ENCODE measurements at regions not wholly inside any gene's neighbourhood (a gene's known extent, or its start where the extent isn't known, plus 50 kb on each side); places are given as distances from the start of the nearest gene placed in this dataset.

DNA sequence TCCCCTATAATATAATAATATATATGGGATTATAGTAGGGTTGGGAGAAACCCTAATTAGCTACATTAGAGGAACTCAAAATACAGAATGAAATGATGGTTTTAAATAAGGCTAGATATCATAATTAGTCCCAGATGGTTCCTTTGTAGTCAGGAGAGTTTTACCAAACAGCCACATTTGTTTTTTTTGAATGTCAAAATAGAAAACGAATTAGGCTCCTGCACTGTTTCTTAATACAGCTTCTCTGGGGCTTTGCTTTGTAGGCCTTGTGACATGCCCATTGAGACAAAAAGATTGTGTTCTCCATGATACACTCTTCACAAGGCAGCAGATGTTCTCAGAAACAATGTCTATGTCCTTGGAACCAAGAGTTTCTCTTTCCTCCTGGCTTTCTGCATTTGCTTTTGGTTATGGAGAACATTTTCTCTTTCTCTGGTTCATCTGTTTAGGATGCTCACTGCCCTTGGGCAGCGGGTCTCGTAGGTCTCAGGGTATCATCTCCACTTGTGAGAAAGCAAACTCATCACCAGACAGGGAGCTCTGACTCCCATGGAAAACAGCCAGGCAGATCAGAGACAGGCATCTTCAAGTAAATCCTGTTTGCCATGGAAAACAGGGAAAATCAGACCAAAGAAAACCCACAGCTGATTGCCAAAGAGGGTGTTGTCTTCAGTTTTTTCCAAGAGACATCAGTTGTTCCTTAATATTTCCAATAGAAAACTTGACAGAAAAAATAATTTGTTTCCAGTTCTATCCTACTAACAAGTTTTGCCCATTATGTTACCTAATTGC lies 54.1 kb upstream of the RPS23 start:
- no peak overlapping the region for H3K4ac ChIP-seq (ENCODE audit: low read depth, low read length)
- no peak overlapping the region for H2AK5ac ChIP-seq (ENCODE audit: low read length)
- no peak overlapping the region for H4K8ac ChIP-seq (ENCODE audit: low read depth, low read length)
- H2BK12ac ChIP-seq (ENCODE audit: low read length) = no peak overlapping the region
- H3K4me2 ChIP-seq (ENCODE audit: low read length) = no peak overlapping the region
- WGBS (ENCODE audit: extremely low coverage, insufficient coverage, insufficient read length) = no CpG with 5 or more reads among the region's 3 CpGs
- no peaks in the 10 kb centered on the region for H3K27me3 ChIP-seq (ENCODE audit: insufficient read depth, low read length)
- peaks cover 4 to 14% of the 10 kb centered on the region in 2 experiments for H3K4me1 ChIP-seq (ENCODE audit: control insufficient read depth in 1 of 2, insufficient read depth in 2 of 2, low read length in 2 of 2)
- H2BK120ac ChIP-seq (ENCODE audit: insufficient read depth, low read length, poor library complexity) = no peak overlapping the region
- H2BK5ac ChIP-seq (ENCODE audit: low read depth, low read length, poor library complexity) = no peak overlapping the region
- H3K18ac ChIP-seq (ENCODE audit: low read length) = no peak overlapping the region
- H3K79me2 ChIP-seq (ENCODE audit: control insufficient read depth, insufficient read depth, low read length, poor library complexity) = no peaks in the 10 kb centered on the region
- H3K14ac ChIP-seq (ENCODE audit: low read length) = no peak overlapping the region
- DNase-seq = no peak
- H3K9ac ChIP-seq (ENCODE audit: low read length) = no peak overlapping the region
- no peak overlapping the region for H4K91ac ChIP-seq (ENCODE audit: low read depth, low read length)
- H3K23ac ChIP-seq (ENCODE audit: low read length) = no peak overlapping the region
- H2AFZ ChIP-seq (ENCODE audit: insufficient read depth, low read length, poor library complexity) = no peak overlapping the region
- H3K4me3 ChIP-seq (ENCODE audit: low read depth, low read length) = no peak overlapping the region
- peaks cover 2% of the 10 kb centered on the region for H3K9me3 ChIP-seq (ENCODE audit: insufficient read depth, low read depth, low read length)
- peaks cover 8% of the 10 kb centered on the region for H3K79me1 ChIP-seq (ENCODE audit: low read length)
- H3K36me3 ChIP-seq (ENCODE audit: control insufficient read depth in 1 of 2, insufficient read depth in 2 of 2, low read length in 2 of 2) = no peaks in the 10 kb centered on the region
- no peak overlapping the region for H4K12ac ChIP-seq (ENCODE audit: low read depth, low read length)
- H3K27ac ChIP-seq (ENCODE audit: low read depth, low read length) = no peak overlapping the region

GRCh38 chr5:82331557-82331956 lies 53.4 kb upstream of the RPS23 start:
- no peak for DNase-seq
- H3K79me1 ChIP-seq (ENCODE audit: low read length) = peaks cover 8% of the 10 kb centered on the region
- H3K4me2 ChIP-seq (ENCODE audit: low read length) = no peak overlapping the region

DNA sequence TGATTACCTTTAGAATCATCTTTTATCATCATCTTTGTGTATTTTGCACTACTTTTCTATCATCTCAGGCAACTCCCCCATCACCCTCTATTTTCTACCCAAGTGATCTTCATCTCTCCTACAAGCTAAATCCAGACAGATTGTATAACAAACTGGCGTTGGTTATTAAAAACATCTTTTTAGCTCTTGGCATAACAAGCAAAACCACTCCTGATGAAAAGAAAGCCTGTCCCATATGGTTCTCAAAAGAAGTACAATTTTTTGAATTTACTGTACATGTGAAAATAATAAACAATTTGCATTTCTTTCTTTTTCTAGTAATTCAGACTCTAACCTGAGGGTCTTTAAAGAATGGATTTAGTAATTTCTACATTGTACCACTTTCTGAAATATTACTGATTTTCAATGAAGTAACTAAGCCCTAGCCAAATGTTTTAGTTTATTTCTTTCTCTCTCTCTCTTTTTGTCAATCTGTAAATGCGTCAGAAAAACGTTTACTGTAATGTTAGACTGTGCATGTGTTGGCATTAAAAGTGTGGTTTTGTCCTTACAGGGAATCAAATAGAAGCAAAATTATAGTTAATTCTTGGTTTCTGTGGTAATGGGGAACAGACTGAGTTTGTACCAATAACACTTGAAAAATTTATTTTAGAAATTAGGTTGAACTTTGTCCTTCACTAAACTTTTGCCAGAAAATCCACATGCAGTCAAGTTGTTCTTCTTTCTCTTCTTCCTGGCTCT lies 52.5 kb upstream of the RPS23 start:
- Histone ChIP-seq H3K23ac (ENCODE audit: low read length) (no peak overlapping the region), H3K18ac (ENCODE audit: low read length) (no peak overlapping the region), H3K4me3 (ENCODE audit: low read depth, low read length) (no peak overlapping the region), H3K36me3 (ENCODE audit: control insufficient read depth in 1 of 2, insufficient read depth in 2 of 2, low read length in 2 of 2) (no peaks in the 10 kb centered on the region), H4K8ac (ENCODE audit: low read depth, low read length) (no peak overlapping the region), H2BK120ac (ENCODE audit: insufficient read depth, low read length, poor library complexity) (no peak overlapping the region), H3K14ac (ENCODE audit: low read length) (no peak overlapping the region), H3K27me3 (ENCODE audit: insufficient read depth, low read length) (no peaks in the 10 kb centered on the region), H3K9ac (ENCODE audit: low read length) (no peak overlapping the region), H3K79me1 (ENCODE audit: low read length) (peaks cover 6% of the 10 kb centered on the region), H2BK12ac (ENCODE audit: low read length) (no peak overlapping the region), H2AFZ (ENCODE audit: insufficient read depth, low read length, poor library complexity) (no peak overlapping the region), H3K4me1 (ENCODE audit: control insufficient read depth in 1 of 2, insufficient read depth in 2 of 2, low read length in 2 of 2) (peaks cover 4 to 12% of the 10 kb centered on the region in 2 experiments), H2BK5ac (ENCODE audit: low read depth, low read length, poor library complexity) (no peak overlapping the region), H3K4me2 (ENCODE audit: low read length) (no peak overlapping the region), H4K91ac (ENCODE audit: low read depth, low read length) (no peak overlapping the region), H3K9me3 (ENCODE audit: insufficient read depth, low read depth, low read length) (peaks cover 2% of the 10 kb centered on the region), H3K4ac (ENCODE audit: low read depth, low read length) (no peak overlapping the region), H3K79me2 (ENCODE audit: control insufficient read depth, insufficient read depth, low read length, poor library complexity) (no peaks in the 10 kb centered on the region), H2AK5ac (ENCODE audit: low read length) (no peak overlapping the region), H4K12ac (ENCODE audit: low read depth, low read length) (no peak overlapping the region), H3K27ac (ENCODE audit: low read depth, low read length) (no peak overlapping the region)
- WGBS (ENCODE audit: extremely low coverage, insufficient coverage, insufficient read length) = no CpG with 5 or more reads among the region's 3 CpGs
- DNase-seq = no peak

More at GRCh38 chr5:82331557-82331956, 53.4 kb upstream of the RPS23 start:
- no peaks in the 10 kb centered on the region for H3K36me3 ChIP-seq (ENCODE audit: control insufficient read depth in 1 of 2, insufficient read depth in 2 of 2, low read length in 2 of 2)
- no peak overlapping the region for H4K8ac ChIP-seq (ENCODE audit: low read depth, low read length)
- WGBS (ENCODE audit: extremely low coverage, insufficient coverage, insufficient read length) = no CpG with 5 or more reads among the region's 4 CpGs
- H3K18ac ChIP-seq (ENCODE audit: low read length) = no peak overlapping the region
- no peaks in the 10 kb centered on the region for H3K27me3 ChIP-seq (ENCODE audit: insufficient read depth, low read length)
- H2BK12ac ChIP-seq (ENCODE audit: low read length) = no peak overlapping the region
- H3K4me1 ChIP-seq (ENCODE audit: control insufficient read depth in 1 of 2, insufficient read depth in 2 of 2, low read length in 2 of 2) = peaks cover 4 to 14% of the 10 kb centered on the region in 2 experiments
- no peak overlapping the region for H3K4ac ChIP-seq (ENCODE audit: low read depth, low read length)
- H2AK5ac ChIP-seq (ENCODE audit: low read length) = no peak overlapping the region
- no peak overlapping the region for H4K12ac ChIP-seq (ENCODE audit: low read depth, low read length)
- H4K91ac ChIP-seq (ENCODE audit: low read depth, low read length) = no peak overlapping the region
- H3K14ac ChIP-seq (ENCODE audit: low read length) = no peak overlapping the region
- H2BK120ac ChIP-seq (ENCODE audit: insufficient read depth, low read length, poor library complexity) = no peak overlapping the region
- no peak overlapping the region for H3K9ac ChIP-seq (ENCODE audit: low read length)
- H3K23ac ChIP-seq (ENCODE audit: low read length) = no peak overlapping the region
- H3K27ac ChIP-seq (ENCODE audit: low read depth, low read length) = no peak overlapping the region
- H3K4me3 ChIP-seq (ENCODE audit: low read depth, low read length) = no peak overlapping the region
- H3K79me2 ChIP-seq (ENCODE audit: control insufficient read depth, insufficient read depth, low read length, poor library complexity) = no peaks in the 10 kb centered on the region
- H3K9me3 ChIP-seq (ENCODE audit: insufficient read depth, low read depth, low read length) = peaks cover 2% of the 10 kb centered on the region
- H2BK5ac ChIP-seq (ENCODE audit: low read depth, low read length, poor library complexity) = no peak overlapping the region
- no peak overlapping the region for H2AFZ ChIP-seq (ENCODE audit: insufficient read depth, low read length, poor library complexity)

DNA sequence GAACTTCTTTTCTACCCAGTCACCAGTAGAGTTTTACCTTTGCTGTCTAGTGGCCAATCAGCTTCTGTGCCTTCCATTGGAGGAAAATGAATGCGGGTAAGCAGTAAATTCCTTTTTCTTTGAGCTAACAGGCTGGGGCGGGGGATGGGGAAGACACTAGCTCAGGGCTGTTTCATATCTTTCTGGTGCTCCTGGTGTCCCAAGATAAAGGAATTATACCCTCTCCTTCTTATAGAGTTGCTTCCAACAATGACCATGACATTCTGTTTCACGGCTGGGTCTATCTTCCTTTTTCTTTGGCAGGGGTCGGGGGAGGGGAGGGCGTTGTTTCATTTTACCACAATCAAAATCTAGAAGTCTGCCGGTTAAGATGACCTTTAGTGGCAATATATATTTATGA lies 51.2 kb upstream of the RPS23 start:
- H3K79me1 ChIP-seq (ENCODE audit: low read length) = no peaks in the 10 kb centered on the region

More for the DNA sequence above, 51.2 kb upstream of the RPS23 start:
- Histone ChIP-seq H3K36me3 (ENCODE audit: control insufficient read depth in 1 of 2, insufficient read depth in 2 of 2, low read length in 2 of 2) (no peaks in the 10 kb centered on the region), H3K9me3 (ENCODE audit: insufficient read depth, low read depth, low read length) (peaks cover 5% of the 10 kb centered on the region), H3K18ac (ENCODE audit: low read length) (no peak overlapping the region), H4K12ac (ENCODE audit: low read depth, low read length) (no peak overlapping the region), H2AFZ (ENCODE audit: insufficient read depth, low read length, poor library complexity) (no peak overlapping the region), H3K27me3 (ENCODE audit: insufficient read depth, low read length) (peaks cover 2% of the 10 kb centered on the region), H3K23ac (ENCODE audit: low read length) (no peak overlapping the region), H2BK5ac (ENCODE audit: low read depth, low read length, poor library complexity) (no peak overlapping the region), H3K4me2 (ENCODE audit: low read length) (no peak overlapping the region), H3K9ac (ENCODE audit: low read length) (no peak overlapping the region), H4K91ac (ENCODE audit: low read depth, low read length) (no peak overlapping the region), H2BK120ac (ENCODE audit: insufficient read depth, low read length, poor library complexity) (no peak overlapping the region), H4K8ac (ENCODE audit: low read depth, low read length) (no peak overlapping the region), H3K14ac (ENCODE audit: low read length) (no peak overlapping the region), H3K4ac (ENCODE audit: low read depth, low read length) (no peak overlapping the region), H2AK5ac (ENCODE audit: low read length) (no peak overlapping the region), H3K4me3 (ENCODE audit: low read depth, low read length) (no peak overlapping the region), H3K79me2 (ENCODE audit: control insufficient read depth, insufficient read depth, low read length, poor library complexity) (no peaks in the 10 kb centered on the region), H3K27ac (ENCODE audit: low read depth, low read length) (no peak overlapping the region), H2BK12ac (ENCODE audit: low read length) (no peak overlapping the region), H3K4me1 (ENCODE audit: control insufficient read depth in 1 of 2, insufficient read depth in 2 of 2, low read length in 2 of 2) (peaks cover 0 to 3% of the 10 kb centered on the region in 2 experiments)
- WGBS (ENCODE audit: extremely low coverage, insufficient coverage, insufficient read length) = no CpG with 5 or more reads among the region's 6 CpGs
- no peak for DNase-seq

Measured in trophoblast cell (in vitro differentiated cells and primary cell).